COLO829 (cell line): ENCODE measurements at regions not wholly inside any gene's neighbourhood (a gene's known extent, or its start where the extent isn't known, plus 50 kb on each side); places are given as distances from the start of the nearest gene placed in this dataset.
"Not testable (repeated sequence)": the region's sequence is repeated elsewhere in the genome, so short reads cannot be mapped to it uniquely, and the experiment has no call there.

Source experiments
- DNase-seq: peaks from one replicate; pipeline ENCODE4 v3.0.0; 2012; ENCODE audit warnings: low spot score

GRCh38 chr1:96545935-96546656 lies 175.5 kb upstream of the PTBP2 start:
- DNase-seq = no peak

GRCh38 chr1:96550061-96550460 lies 171.5 kb upstream of the PTBP2 start:
- DNase-seq = no peak

GRCh38 chr1:96552451-96552850 lies 169.1 kb upstream of the PTBP2 start:
- no peak for DNase-seq

- no peak for DNase-seq
These were observed 167.8 kb upstream of the PTBP2 start for GRCh38 chr1:96553811-96554210.

GRCh38 chr1:96554364-96554763 lies 167.2 kb upstream of the PTBP2 start:
- DNase-seq = no peak

- DNase-seq = no peak
These were observed 164.2 kb upstream of the PTBP2 start for GRCh38 chr1:96557336-96557735.

GRCh38 chr1:96558635-96559034 lies 162.9 kb upstream of the PTBP2 start:
- DNase-seq = no peak

- DNase-seq = no peak
These were observed 162.4 kb upstream of the PTBP2 start for GRCh38 chr1:96559181-96559580.

- DNase-seq = no peak
These were observed 161.6 kb upstream of the PTBP2 start for GRCh38 chr1:96559707-96560596.

GRCh38 chr1:96562094-96562493 lies 159.5 kb upstream of the PTBP2 start:
- DNase-seq = no peak

- not testable (repeated sequence) for DNase-seq
These were observed 157.2 kb upstream of the PTBP2 start for GRCh38 chr1:96564401-96564800.

- no peak for DNase-seq
These were observed 156.0 kb upstream of the PTBP2 start for GRCh38 chr1:96565546-96565945.

- no peak for DNase-seq
These were observed 152.9 kb upstream of the PTBP2 start for GRCh38 chr1:96568639-96569038.

GRCh38 chr1:96569288-96569687 lies 152.3 kb upstream of the PTBP2 start:
- no peak for DNase-seq

GRCh38 chr1:96579636-96580035 lies 141.9 kb upstream of the PTBP2 start:
- DNase-seq = no peak

GRCh38 chr1:96580920-96581319 lies 140.7 kb upstream of the PTBP2 start:
- no peak for DNase-seq

- no peak for DNase-seq
These were observed 139.8 kb upstream of the PTBP2 start for GRCh38 chr1:96581772-96582171.

GRCh38 chr1:96583903-96584302 lies 137.7 kb upstream of the PTBP2 start:
- DNase-seq = no peak

GRCh38 chr1:96587222-96587621 lies 134.4 kb upstream of the PTBP2 start:
- DNase-seq = no peak

GRCh38 chr1:96588416-96588995 lies 133.1 kb upstream of the PTBP2 start:
- no peak for DNase-seq

GRCh38 chr1:96595530-96595929 lies 126.1 kb upstream of the PTBP2 start:
- DNase-seq = not testable (repeated sequence)

GRCh38 chr1:96596226-96596922 lies 125.2 kb upstream of the PTBP2 start:
- DNase-seq = peak; percentile 1
